Stomach (tissue), 8 donors: ENCODE measurements at regions not wholly inside any gene's neighbourhood (a gene's known extent, or its start where the extent isn't known, plus 50 kb on each side); places are given as distances from the start of the nearest gene placed in this dataset.

Source experiments
- DNase-seq, 2 donors: peaks; one replicate each; pipeline versions ENCODE4 v3.0.0 to v3.0.0-alpha.2; 2013 to 2019
- H3K27ac ChIP-seq, 5 donors: fragments of 200-600 bp in 4 of 5; sonication (generic) in 4 of 5; one replicate each; pipeline ENCODE4 v1.5.1; 2013 to 2019; ENCODE audit warnings: mild to moderate bottlenecking in 1 of 5, moderate library complexity in 1 of 5
- H3K27me3 ChIP-seq, 3 donors: fragments of 200-600 bp; sonication (generic); one replicate each; pipeline ENCODE4 v1.5.1; 2017 to 2019; ENCODE audit warnings: mixed run types in 1 of 3
- H3K36me3 ChIP-seq, 4 donors: fragments of 200-600 bp; sonication (generic); 1 replicate in 3 of 4; 2 replicates in 1 of 4; pipeline ENCODE4 v1.5.1; 2016 to 2019
- H3K4me1 ChIP-seq, 4 donors: fragments of 200-600 bp; sonication (generic); one replicate each; pipeline ENCODE4 v1.5.1; 2016 to 2019
- H3K4me3 ChIP-seq, 4 donors: fragments of 200-600 bp; sonication (generic) in 3 of 4; one replicate each; pipeline ENCODE4 v1.5.1; 2016 to 2019; ENCODE audit warnings: mild to moderate bottlenecking in 1 of 4
- H3K9me3 ChIP-seq, 4 donors: fragments of 200-600 bp; sonication (generic); one replicate each; pipeline ENCODE4 v1.5.1; 2016 to 2019
- CTCF ChIP-seq, 7 experiments: fragments of 450-650 bp in 4 of 7; fragments of 200-600 bp in 3 of 7; sonication (generic) in 3 of 7; IDR thresholded peaks; one replicate each; pipeline ENCODE4 v1.5.1; 2016 to 2019; ENCODE audit warnings: antibody characterized with exemption in 7 of 7, control low read depth in 2 of 7, mild to moderate bottlenecking in 1 of 7
- EP300 ChIP-seq: sonication (generic); formaldehyde crosslinking; IDR thresholded peaks from one replicate; pipeline ENCODE4 v1.6.1; 2017; ENCODE audit warnings: antibody characterized with exemption
- POLR2A ChIP-seq, 4 donors: fragments of 450-650 bp; IDR thresholded peaks; one replicate each; pipeline ENCODE4 v1.6.1; 2016; ENCODE audit warnings: antibody characterized with exemption in 4 of 4, control low read depth in 2 of 4, mild to moderate bottlenecking in 1 of 4, moderate library complexity in 1 of 4
- POLR2AphosphoS5 ChIP-seq, 3 donors: sonication (generic); formaldehyde crosslinking; IDR thresholded peaks; one replicate each; pipeline ENCODE4 v1.6.1; 2016; ENCODE audit warnings: antibody characterized with exemption in 3 of 3
- WGBS, 5 donors: extraction: QIAGEN DNeasy Blood & Tissue Kit in 3 of 5; methylation state at CpG; one replicate each; pipeline versions ENCODE4 v1.1.5 to v1.1.7; 2013 to 2018; 5-methylcytosine and 5-hydroxymethylcytosine counted together
- intact Hi-C: fragments of 100-400 bp; cut with DNase I; formaldehyde crosslinking; loops from one replicate; pipeline ENCODE4 v1.15.1; 2023; ENCODE audit warnings: low total_unique reads
- donor health status: healthy with polysubstance abuse.
- donor health status: Bipolar disorder and iron deficiency.
- donor health status: healthy.

GRCh38 chr2:83961512-83961911 lies 497.6 kb downstream of the SUCLG1 start:
- H3K27me3 ChIP-seq = no peaks in the 10 kb centered on the region

GRCh38 chr2:83960371-83960770 lies 498.7 kb downstream of the SUCLG1 start:
- H3K36me3 ChIP-seq = no peaks in the 10 kb centered on the region
- intact Hi-C loops = no loop called here
- no peak overlapping the region for H3K4me3 ChIP-seq
- no peaks in the 10 kb centered on the region for H3K9me3 ChIP-seq
- no peak for DNase-seq
- TF ChIP-seq POLR2A (IDR thresholded peaks at IDR 0.05) (no peak), CTCF (IDR thresholded peaks at IDR 0.05) (no peak), POLR2AphosphoS5 (IDR thresholded peaks at IDR 0.05) (no peak), EP300 (no peak)
- 75 to 97% (median 92%) methylated on average over 1 of the region's 1 CpG for WGBS, 5 donors
- H3K27me3 ChIP-seq = no peaks in the 10 kb centered on the region
- H3K4me1 ChIP-seq = no peaks in the 10 kb centered on the region
- no peak overlapping the region for H3K27ac ChIP-seq

More at GRCh38 chr2:83961512-83961911, 497.6 kb downstream of the SUCLG1 start:
- DNase-seq = no peak
- H3K4me1 ChIP-seq = no peaks in the 10 kb centered on the region
- WGBS, 5 donors = 85 to 95% (median 91%) methylated on average over 7 of the region's 7 CpGs
- no peak overlapping the region for H3K27ac ChIP-seq
- H3K36me3 ChIP-seq = no peaks in the 10 kb centered on the region
- intact Hi-C loops = no loop called here
- H3K4me3 ChIP-seq = no peak overlapping the region
- no peaks in the 10 kb centered on the region for H3K9me3 ChIP-seq
- no peak for TF ChIP-seq POLR2AphosphoS5 (IDR thresholded peaks at IDR 0.05)
- no peak for TF ChIP-seq CTCF (IDR thresholded peaks at IDR 0.05)
- no peak for TF ChIP-seq POLR2A (IDR thresholded peaks at IDR 0.05)
- TF ChIP-seq EP300 = no peak

- Histone ChIP-seq H3K27me3 (no peaks in the 10 kb centered on the region), H3K9me3 (no peaks in the 10 kb centered on the region), H3K4me3 (no peak overlapping the region), H3K36me3 (no peaks in the 10 kb centered on the region), H3K27ac (no peak overlapping the region), H3K4me1 (no peaks in the 10 kb centered on the region)
- intact Hi-C loops = no loop called here
- TF ChIP-seq EP300 (no peak), POLR2AphosphoS5 (IDR thresholded peaks at IDR 0.05) (no peak), CTCF (IDR thresholded peaks at IDR 0.05) (no peak), POLR2A (IDR thresholded peaks at IDR 0.05) (no peak)
- 87 to 94% (median 92%) methylated on average over 2 of the region's 2 CpGs for WGBS, 5 donors
- DNase-seq = no peak
These were observed 499.8 kb downstream of the SUCLG1 start for GRCh38 chr2:83959266-83959665.

DNA sequence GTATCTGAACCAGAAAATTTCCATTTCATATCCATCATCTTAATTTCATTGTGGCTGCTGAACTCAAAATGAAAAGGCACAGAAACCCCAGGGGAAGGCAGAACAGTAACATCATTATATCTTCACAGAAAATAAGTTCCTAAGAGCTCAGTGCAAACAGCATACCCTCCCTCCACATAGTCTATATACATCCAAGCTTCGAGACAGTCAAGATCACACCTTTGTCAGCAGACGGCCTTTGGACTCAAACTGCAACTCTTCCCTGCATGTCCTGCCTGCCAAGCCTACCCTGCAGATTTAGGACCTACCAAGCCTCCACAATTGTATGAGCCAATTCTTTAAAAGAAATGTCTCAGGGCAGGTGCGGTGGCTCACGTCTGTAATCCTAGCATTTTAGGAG lies 502.1 kb downstream of the SUCLG1 start:
- Histone ChIP-seq H3K36me3 (no peaks in the 10 kb centered on the region), H3K27me3 (no peaks in the 10 kb centered on the region), H3K9me3 (no peaks in the 10 kb centered on the region), H3K4me3 (no peak overlapping the region), H3K4me1 (no peaks in the 10 kb centered on the region), H3K27ac (no peak overlapping the region)
- no peak for DNase-seq
- WGBS, 5 donors = 74 to 90% (median 87%) methylated on average over 4 of the region's 4 CpGs
- TF ChIP-seq CTCF (IDR thresholded peaks at IDR 0.05) (no peak), EP300 (no peak), POLR2A (IDR thresholded peaks at IDR 0.05) (no peak), POLR2AphosphoS5 (IDR thresholded peaks at IDR 0.05) (no peak)
- intact Hi-C loops = no loop called here
